ENCODE measurements at regions not wholly inside any gene's neighbourhood (a gene's known extent, or its start where the extent isn't known, plus 50 kb on each side); places are given as distances from the start of the nearest gene placed in this dataset.
"Not testable (repeated sequence)": the region's sequence is repeated elsewhere in the genome, so short reads cannot be mapped to it uniquely, and the experiment has no call there.

- no peak overlapping the region for H3K27ac Mint-ChIP-seq
These were observed 178.0 kb upstream of the TBL1XR1 start for GRCh38 chr3:177375316-177375715.

GRCh38 chr3:177377166-177377565 lies 179.9 kb upstream of the TBL1XR1 start:
- no peaks in the 10 kb centered on the region for H3K36me3 Mint-ChIP-seq
- H3K4me1 Mint-ChIP-seq = no peaks in the 10 kb centered on the region
- no peak overlapping the region for H3K27ac Mint-ChIP-seq
- H3K9me3 Mint-ChIP-seq = no peaks in the 10 kb centered on the region
- H3K4me3 Mint-ChIP-seq = no peak overlapping the region
- H3K27me3 Mint-ChIP-seq = no peaks in the 10 kb centered on the region

More at GRCh38 chr3:177375316-177375715, 178.0 kb upstream of the TBL1XR1 start:
- Mint-ChIP-seq H3K4me3 (no peak overlapping the region), H3K9me3 (no peaks in the 10 kb centered on the region), H3K27me3 (no peaks in the 10 kb centered on the region), H3K36me3 (no peaks in the 10 kb centered on the region), H3K4me1 (no peaks in the 10 kb centered on the region)

GRCh38 chr3:177378168-177378567 lies 180.9 kb upstream of the TBL1XR1 start:
- no peaks in the 10 kb centered on the region for H3K9me3 Mint-ChIP-seq

GRCh38 chr3:177379045-177379444 lies 181.8 kb upstream of the TBL1XR1 start:
- no peak overlapping the region for H3K27ac Mint-ChIP-seq
- H3K27me3 Mint-ChIP-seq = no peaks in the 10 kb centered on the region

More at GRCh38 chr3:177378168-177378567, 180.9 kb upstream of the TBL1XR1 start:
- Mint-ChIP-seq H3K36me3 (no peaks in the 10 kb centered on the region), H3K27ac (no peak overlapping the region), H3K27me3 (no peaks in the 10 kb centered on the region), H3K4me3 (no peak overlapping the region), H3K4me1 (no peaks in the 10 kb centered on the region)

GRCh38 chr3:177381070-177381469 lies 183.8 kb upstream of the TBL1XR1 start:
- no peaks in the 10 kb centered on the region for H3K27me3 Mint-ChIP-seq
- no peaks in the 10 kb centered on the region for H3K36me3 Mint-ChIP-seq
- no peaks in the 10 kb centered on the region for H3K9me3 Mint-ChIP-seq
- H3K27ac Mint-ChIP-seq = no peak overlapping the region
- H3K4me3 Mint-ChIP-seq = no peak overlapping the region
- H3K4me1 Mint-ChIP-seq = no peaks in the 10 kb centered on the region

More at GRCh38 chr3:177379045-177379444, 181.8 kb upstream of the TBL1XR1 start:
- Mint-ChIP-seq H3K36me3 (no peaks in the 10 kb centered on the region), H3K9me3 (no peaks in the 10 kb centered on the region), H3K4me1 (no peaks in the 10 kb centered on the region), H3K4me3 (no peak overlapping the region)

GRCh38 chr3:177382944-177383343 lies 185.7 kb upstream of the TBL1XR1 start:
- H3K4me1 Mint-ChIP-seq = no peaks in the 10 kb centered on the region
- no peak overlapping the region for H3K4me3 Mint-ChIP-seq
- H3K27ac Mint-ChIP-seq = no peak overlapping the region
- no peaks in the 10 kb centered on the region for H3K36me3 Mint-ChIP-seq
- no peaks in the 10 kb centered on the region for H3K9me3 Mint-ChIP-seq
- H3K27me3 Mint-ChIP-seq = no peaks in the 10 kb centered on the region

- H3K27ac Mint-ChIP-seq = no peak overlapping the region
- no peaks in the 10 kb centered on the region for H3K36me3 Mint-ChIP-seq
- H3K27me3 Mint-ChIP-seq = no peaks in the 10 kb centered on the region
- H3K9me3 Mint-ChIP-seq = no peaks in the 10 kb centered on the region
- no peaks in the 10 kb centered on the region for H3K4me1 Mint-ChIP-seq
- no peak overlapping the region for H3K4me3 Mint-ChIP-seq
These were observed 187.9 kb upstream of the TBL1XR1 start for GRCh38 chr3:177385186-177385585.

GRCh38 chr3:177385831-177386301 lies 188.6 kb upstream of the TBL1XR1 start:
- Mint-ChIP-seq H3K4me1 (no peaks in the 10 kb centered on the region), H3K4me3 (no peak overlapping the region), H3K36me3 (no peaks in the 10 kb centered on the region), H3K27me3 (no peaks in the 10 kb centered on the region), H3K27ac (no peak overlapping the region), H3K9me3 (no peaks in the 10 kb centered on the region)

GRCh38 chr3:177388209-177388608 lies 190.9 kb upstream of the TBL1XR1 start:
- Mint-ChIP-seq H3K9me3 (no peaks in the 10 kb centered on the region), H3K36me3 (no peaks in the 10 kb centered on the region), H3K27ac (no peak overlapping the region), H3K27me3 (no peaks in the 10 kb centered on the region), H3K4me3 (no peak overlapping the region), H3K4me1 (no peaks in the 10 kb centered on the region)

GRCh38 chr3:177394231-177395024 lies 197.1 kb upstream of the TBL1XR1 start:
- not testable (repeated sequence) for H3K9me3 Mint-ChIP-seq, H3K36me3 Mint-ChIP-seq, H3K4me1 Mint-ChIP-seq, H3K27ac Mint-ChIP-seq, H3K27me3 Mint-ChIP-seq, H3K4me3 Mint-ChIP-seq

GRCh38 chr3:177396733-177397132 lies 199.5 kb upstream of the TBL1XR1 start:
- no peak overlapping the region for H3K4me3 Mint-ChIP-seq
- H3K9me3 Mint-ChIP-seq = no peaks in the 10 kb centered on the region
- H3K36me3 Mint-ChIP-seq = peaks cover 2% of the 10 kb centered on the region
- H3K27ac Mint-ChIP-seq = no peak overlapping the region
- H3K4me1 Mint-ChIP-seq = peaks cover 7% of the 10 kb centered on the region
- H3K27me3 Mint-ChIP-seq = no peaks in the 10 kb centered on the region

- no peaks in the 10 kb centered on the region for H3K9me3 Mint-ChIP-seq
- peaks cover 2% of the 10 kb centered on the region for H3K36me3 Mint-ChIP-seq
- H3K4me3 Mint-ChIP-seq = no peak overlapping the region
- H3K27ac Mint-ChIP-seq = no peak overlapping the region
- no peaks in the 10 kb centered on the region for H3K27me3 Mint-ChIP-seq
- H3K4me1 Mint-ChIP-seq = no peaks in the 10 kb centered on the region
These were observed 204.1 kb upstream of the TBL1XR1 start for GRCh38 chr3:177401375-177401774.

- H3K27ac Mint-ChIP-seq = no peak overlapping the region
- H3K9me3 Mint-ChIP-seq = no peaks in the 10 kb centered on the region
- H3K36me3 Mint-ChIP-seq = peaks cover 2% of the 10 kb centered on the region
- no peak overlapping the region for H3K4me3 Mint-ChIP-seq
- no peaks in the 10 kb centered on the region for H3K4me1 Mint-ChIP-seq
- H3K27me3 Mint-ChIP-seq = no peaks in the 10 kb centered on the region
These were observed 205.3 kb upstream of the TBL1XR1 start for GRCh38 chr3:177402533-177402932.

GRCh38 chr3:177405191-177405672 lies 207.9 kb upstream of the TBL1XR1 start:
- Mint-ChIP-seq H3K36me3 (no peaks in the 10 kb centered on the region), H3K4me3 (no peak overlapping the region)

GRCh38 chr3:177410730-177411129 lies 213.4 kb upstream of the TBL1XR1 start:
- no peaks in the 10 kb centered on the region for H3K9me3 Mint-ChIP-seq
- no peaks in the 10 kb centered on the region for H3K27me3 Mint-ChIP-seq
- no peaks in the 10 kb centered on the region for H3K36me3 Mint-ChIP-seq
- no peak overlapping the region for H3K27ac Mint-ChIP-seq
- peaks cover 12% of the 10 kb centered on the region for H3K4me1 Mint-ChIP-seq
- H3K4me3 Mint-ChIP-seq = no peak overlapping the region

More at GRCh38 chr3:177405191-177405672, 207.9 kb upstream of the TBL1XR1 start:
- no peaks in the 10 kb centered on the region for H3K9me3 Mint-ChIP-seq
- H3K27ac Mint-ChIP-seq = no peak overlapping the region
- no peaks in the 10 kb centered on the region for H3K27me3 Mint-ChIP-seq
- H3K4me1 Mint-ChIP-seq = peaks cover 1% of the 10 kb centered on the region

- Mint-ChIP-seq H3K36me3 (no peaks in the 10 kb centered on the region), H3K4me3 (no peak overlapping the region), H3K27ac (no peak overlapping the region), H3K27me3 (no peaks in the 10 kb centered on the region), H3K9me3 (no peaks in the 10 kb centered on the region), H3K4me1 (peaks cover 12% of the 10 kb centered on the region)
These were observed 213.9 kb upstream of the TBL1XR1 start for GRCh38 chr3:177411201-177411600.

All from activated naive CD4-positive, alpha-beta T cell treated with anti-CD3 and anti-CD28 coated beads, Interleukin-2, amount 50 U/mL, for 24 hours (primary cell).